ENCODE measurements at regions not wholly inside any gene's neighbourhood (a gene's known extent, or its start where the extent isn't known, plus 50 kb on each side); places are given as distances from the start of the nearest gene placed in this dataset.

DNA sequence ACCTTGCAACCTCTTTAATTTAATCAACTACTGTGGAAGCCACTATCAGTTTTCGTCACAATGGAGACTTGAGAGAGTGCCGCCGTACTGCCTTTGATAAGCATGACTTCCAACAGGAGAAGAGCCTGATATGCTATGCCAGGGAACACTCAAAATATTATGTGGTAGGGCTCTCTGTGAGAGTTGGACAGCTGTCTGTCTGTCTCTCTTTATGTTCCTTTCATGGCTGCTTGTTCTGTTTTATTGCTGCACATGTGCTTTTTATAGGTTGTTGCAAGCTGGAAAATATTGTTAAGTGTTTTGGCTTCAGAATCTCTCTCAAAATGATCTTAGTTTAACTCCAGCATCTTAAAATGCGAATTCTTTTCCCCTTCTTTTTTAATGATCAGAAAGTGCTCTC lies 249.4 kb upstream of the RARB start:
- no peak overlapping the region for H3K4me3 ChIP-seq (ENCODE audit: insufficient read depth, low read length)
- no peaks in the 10 kb centered on the region for H3K27me3 ChIP-seq (ENCODE audit: insufficient read depth, low read length)
- no peak for DNase-seq (ENCODE audit: insufficient read length, low spot score, missing footprints)
- no peaks in the 10 kb centered on the region for H3K79me2 ChIP-seq (ENCODE audit: insufficient read depth, low read length)
- H3K4me2 ChIP-seq (ENCODE audit: insufficient read depth, low read length), result no peak overlapping the region
- no peaks in the 10 kb centered on the region for H4K20me1 ChIP-seq (ENCODE audit: insufficient read depth, low read length)
- H3K27ac ChIP-seq (ENCODE audit: low read depth, low read length), result no peak overlapping the region
- H2AFZ ChIP-seq (ENCODE audit: low read length), result no peak overlapping the region
- no peaks in the 10 kb centered on the region for H3K4me1 ChIP-seq (ENCODE audit: insufficient read depth, low read length)
- TF ChIP-seq, protein P1, sequence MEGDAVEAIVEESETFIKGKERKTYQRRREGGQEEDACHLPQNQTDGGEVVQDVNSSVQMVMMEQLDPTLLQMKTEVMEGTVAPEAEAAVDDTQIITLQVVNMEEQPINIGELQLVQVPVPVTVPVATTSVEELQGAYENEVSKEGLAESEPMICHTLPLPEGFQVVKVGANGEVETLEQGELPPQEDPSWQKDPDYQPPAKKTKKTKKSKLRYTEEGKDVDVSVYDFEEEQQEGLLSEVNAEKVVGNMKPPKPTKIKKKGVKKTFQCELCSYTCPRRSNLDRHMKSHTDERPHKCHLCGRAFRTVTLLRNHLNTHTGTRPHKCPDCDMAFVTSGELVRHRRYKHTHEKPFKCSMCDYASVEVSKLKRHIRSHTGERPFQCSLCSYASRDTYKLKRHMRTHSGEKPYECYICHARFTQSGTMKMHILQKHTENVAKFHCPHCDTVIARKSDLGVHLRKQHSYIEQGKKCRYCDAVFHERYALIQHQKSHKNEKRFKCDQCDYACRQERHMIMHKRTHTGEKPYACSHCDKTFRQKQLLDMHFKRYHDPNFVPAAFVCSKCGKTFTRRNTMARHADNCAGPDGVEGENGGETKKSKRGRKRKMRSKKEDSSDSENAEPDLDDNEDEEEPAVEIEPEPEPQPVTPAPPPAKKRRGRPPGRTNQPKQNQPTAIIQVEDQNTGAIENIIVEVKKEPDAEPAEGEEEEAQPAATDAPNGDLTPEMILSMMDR (IDR thresholded peaks at IDR 0.05; ENCODE audit: extremely low read depth, low read depth, low read length), result no peak
- H3K9me3 ChIP-seq (ENCODE audit: low read depth, low read length), result no peaks in the 10 kb centered on the region
- no peaks in the 10 kb centered on the region for H3K36me3 ChIP-seq (ENCODE audit: insufficient read depth, low read length)

DNA sequence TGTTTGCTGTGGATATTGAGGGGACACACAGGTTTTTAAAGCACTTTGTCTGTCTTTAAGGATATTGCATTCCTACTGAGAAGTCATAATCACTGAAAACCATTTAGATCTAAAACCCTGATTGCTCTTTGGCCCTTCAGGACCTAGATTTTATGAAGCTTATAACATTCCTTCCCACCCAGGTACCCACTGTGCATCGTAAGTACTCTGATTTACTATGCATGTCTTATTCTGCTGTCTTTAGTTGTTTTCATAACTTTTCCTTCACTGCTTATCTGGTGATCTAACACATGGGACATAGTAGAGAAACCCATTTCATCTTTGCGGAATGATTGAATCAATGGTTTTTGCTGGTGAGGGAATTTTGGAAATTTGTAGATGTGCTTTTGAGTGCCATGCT lies 247.0 kb upstream of the RARB start:
- Histone ChIP-seq H3K79me2 (ENCODE audit: insufficient read depth, low read length) (no peaks in the 10 kb centered on the region), H3K27ac (ENCODE audit: low read depth, low read length) (no peak overlapping the region), H3K27me3 (ENCODE audit: insufficient read depth, low read length) (no peaks in the 10 kb centered on the region), H3K4me2 (ENCODE audit: insufficient read depth, low read length) (no peak overlapping the region), H3K4me3 (ENCODE audit: insufficient read depth, low read length) (no peak overlapping the region), H4K20me1 (ENCODE audit: insufficient read depth, low read length) (no peaks in the 10 kb centered on the region), H2AFZ (ENCODE audit: low read length) (no peak overlapping the region), H3K36me3 (ENCODE audit: insufficient read depth, low read length) (no peaks in the 10 kb centered on the region), H3K4me1 (ENCODE audit: insufficient read depth, low read length) (no peaks in the 10 kb centered on the region), H3K9me3 (ENCODE audit: low read depth, low read length) (no peaks in the 10 kb centered on the region)
- no peak for DNase-seq (ENCODE audit: insufficient read length, low spot score, missing footprints)
- TF ChIP-seq, protein P1 (IDR thresholded peaks at IDR 0.05; ENCODE audit: extremely low read depth, low read depth, low read length), result no peak

DNA sequence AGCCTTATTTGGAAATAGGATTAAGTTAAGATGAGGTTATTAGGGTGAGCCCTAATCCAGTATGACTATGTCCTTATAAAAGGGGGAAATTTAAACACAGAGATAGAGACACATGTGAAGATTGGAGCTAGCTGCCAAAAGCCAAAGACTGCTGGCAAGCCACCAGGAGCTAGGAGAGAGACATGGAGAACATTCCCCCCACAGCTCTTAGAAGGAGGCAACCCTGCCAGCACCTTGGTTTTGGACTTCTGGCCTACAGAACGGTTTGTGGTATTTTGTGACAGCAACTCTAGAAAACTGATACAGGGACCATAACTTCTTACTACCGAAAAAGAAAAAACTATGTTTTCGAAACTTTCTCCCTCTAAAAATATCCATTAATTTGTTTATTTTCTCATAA lies 245.3 kb upstream of the RARB start:
- H3K9me3 ChIP-seq (ENCODE audit: low read depth, low read length), result no peaks in the 10 kb centered on the region
- TF ChIP-seq, protein P1 (IDR thresholded peaks at IDR 0.05; ENCODE audit: extremely low read depth, low read depth, low read length), result no peak
- no peaks in the 10 kb centered on the region for H3K79me2 ChIP-seq (ENCODE audit: insufficient read depth, low read length)
- no peaks in the 10 kb centered on the region for H3K27me3 ChIP-seq (ENCODE audit: insufficient read depth, low read length)
- no peaks in the 10 kb centered on the region for H4K20me1 ChIP-seq (ENCODE audit: insufficient read depth, low read length)
- no peak overlapping the region for H3K4me2 ChIP-seq (ENCODE audit: insufficient read depth, low read length)
- H3K4me3 ChIP-seq (ENCODE audit: insufficient read depth, low read length), result no peak overlapping the region
- no peak overlapping the region for H2AFZ ChIP-seq (ENCODE audit: low read length)
- H3K4me1 ChIP-seq (ENCODE audit: insufficient read depth, low read length), result no peaks in the 10 kb centered on the region
- no peaks in the 10 kb centered on the region for H3K36me3 ChIP-seq (ENCODE audit: insufficient read depth, low read length)
- no peak for DNase-seq (ENCODE audit: insufficient read length, low spot score, missing footprints)
- H3K27ac ChIP-seq (ENCODE audit: low read depth, low read length), result no peak overlapping the region

DNA sequence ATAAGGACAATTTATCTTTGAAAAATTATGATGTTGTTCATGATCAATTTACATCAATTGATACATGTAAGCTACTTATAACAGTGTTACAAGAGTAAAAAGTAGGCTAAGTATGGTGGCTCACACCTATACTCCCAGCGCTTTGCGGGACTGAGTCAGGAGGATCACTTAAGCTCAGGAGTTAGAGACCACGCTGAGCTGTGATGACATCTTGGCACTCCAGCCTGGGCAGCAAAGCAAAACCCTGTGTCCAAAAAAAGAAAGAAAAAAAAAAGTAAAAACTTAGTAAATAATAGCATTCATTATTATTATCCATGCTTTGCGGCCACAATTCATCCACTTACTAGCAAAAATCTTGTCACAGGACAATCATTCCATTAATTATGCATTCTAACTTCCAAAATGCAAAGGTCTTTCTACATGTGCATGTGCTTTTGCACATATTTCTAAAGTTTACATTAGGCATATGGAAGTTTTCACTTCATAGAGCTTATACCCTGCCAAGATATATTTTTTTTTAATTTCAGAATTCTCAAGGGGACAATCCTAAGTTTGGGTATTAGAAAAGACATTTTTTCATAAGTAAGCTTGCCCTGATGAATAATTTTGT lies 243.3 kb upstream of the RARB start:
- no peak overlapping the region for H3K27ac ChIP-seq (ENCODE audit: low read depth, low read length)
- H2AFZ ChIP-seq (ENCODE audit: low read length), result no peak overlapping the region
- no peaks in the 10 kb centered on the region for H3K27me3 ChIP-seq (ENCODE audit: insufficient read depth, low read length)
- no peaks in the 10 kb centered on the region for H3K36me3 ChIP-seq (ENCODE audit: insufficient read depth, low read length)
- no peaks in the 10 kb centered on the region for H4K20me1 ChIP-seq (ENCODE audit: insufficient read depth, low read length)
- no peaks in the 10 kb centered on the region for H3K79me2 ChIP-seq (ENCODE audit: insufficient read depth, low read length)
- no peak overlapping the region for H3K4me3 ChIP-seq (ENCODE audit: insufficient read depth, low read length)
- TF ChIP-seq, protein P1 (IDR thresholded peaks at IDR 0.05; ENCODE audit: extremely low read depth, low read depth, low read length), result no peak
- no peaks in the 10 kb centered on the region for H3K4me1 ChIP-seq (ENCODE audit: insufficient read depth, low read length)
- DNase-seq (ENCODE audit: insufficient read length, low spot score, missing footprints), result no peak
- no peak overlapping the region for H3K4me2 ChIP-seq (ENCODE audit: insufficient read depth, low read length)
- no peaks in the 10 kb centered on the region for H3K9me3 ChIP-seq (ENCODE audit: low read depth, low read length)
